ENCODE measurements at regions not wholly inside any gene's neighbourhood (a gene's known extent, or its start where the extent isn't known, plus 50 kb on each side); places are given as distances from the start of the nearest gene placed in this dataset.

DNA sequence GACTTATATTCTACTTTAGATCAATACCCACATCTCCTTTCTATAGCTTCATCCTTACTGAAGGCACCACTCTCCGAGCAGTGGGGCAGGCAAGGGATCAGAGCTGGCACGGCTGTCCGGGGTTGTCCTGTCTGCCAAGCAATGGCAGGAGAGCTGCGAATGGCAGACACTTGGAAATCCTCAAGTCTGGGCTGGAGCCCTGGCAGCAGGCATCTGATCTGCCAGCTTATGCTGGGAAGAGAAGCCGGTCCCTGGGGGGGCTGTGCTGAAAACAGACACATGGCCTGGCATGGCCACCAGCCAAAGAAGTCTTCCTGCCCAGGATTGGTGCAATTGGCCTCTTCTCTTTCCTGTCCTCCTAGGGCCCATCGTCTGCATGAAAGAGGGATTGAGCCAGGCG is 280.2 kb upstream of the PWP1 start:
- peaks cover 0 to 5% of the 10 kb centered on the region in 2 donors for H3K4me1 ChIP-seq (ENCODE audit: control insufficient read depth in 1 of 2, insufficient read depth in 2 of 2, low read length in 2 of 2)

DNA sequence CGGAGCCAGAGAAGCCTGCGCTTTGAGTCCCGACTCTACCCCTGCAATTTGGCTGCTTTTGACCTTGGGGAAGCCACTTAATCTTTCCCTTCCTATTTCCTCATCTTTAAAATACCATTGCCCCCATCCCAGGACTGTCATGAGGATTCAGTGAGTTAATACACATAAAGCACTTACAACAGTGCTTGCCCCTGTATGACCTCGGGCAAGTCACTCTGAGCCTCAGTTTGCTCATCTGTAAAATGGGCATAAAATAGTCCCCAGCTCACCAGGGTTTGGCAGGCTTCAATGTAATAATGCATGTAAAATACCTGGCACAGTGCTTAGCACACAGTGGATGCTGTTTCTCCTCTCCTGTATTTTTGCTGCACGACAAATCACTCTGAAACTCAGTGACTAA is 278.7 kb upstream of the PWP1 start:
- Histone ChIP-seq H3K9me3 (ENCODE audit: control insufficient read depth in 1 of 2, low read length in 2 of 2) (no peaks in the 10 kb centered on the region), H3K4me3 (ENCODE audit: low read depth in 1 of 2, low read length in 2 of 2) (no peak overlapping the region), H3K27ac (ENCODE audit: low read depth, low read length) (no peak overlapping the region), H3K36me3 (ENCODE audit: control insufficient read depth in 1 of 2, insufficient read depth in 2 of 2, low read length in 2 of 2) (no peaks in the 10 kb centered on the region), H3K27me3 (ENCODE audit: control insufficient read depth in 1 of 2, insufficient read depth in 2 of 2, low read length in 2 of 2) (no peaks in the 10 kb centered on the region), H3K9ac (ENCODE audit: low read depth in 1 of 2, low read length in 2 of 2) (no peak overlapping the region), H3K4me1 (ENCODE audit: control insufficient read depth in 1 of 2, insufficient read depth in 2 of 2, low read length in 2 of 2) (no peaks in the 10 kb centered on the region)

More for the DNA sequence above, 280.2 kb upstream of the PWP1 start:
- Histone ChIP-seq H3K27me3 (ENCODE audit: control insufficient read depth in 1 of 2, insufficient read depth in 2 of 2, low read length in 2 of 2) (no peaks in the 10 kb centered on the region), H3K27ac (ENCODE audit: low read depth, low read length) (no peak overlapping the region), H3K9ac (ENCODE audit: low read depth in 1 of 2, low read length in 2 of 2) (no peak overlapping the region), H3K9me3 (ENCODE audit: control insufficient read depth in 1 of 2, low read length in 2 of 2) (no peaks in the 10 kb centered on the region), H3K36me3 (ENCODE audit: control insufficient read depth in 1 of 2, insufficient read depth in 2 of 2, low read length in 2 of 2) (no peaks in the 10 kb centered on the region), H3K4me3 (ENCODE audit: low read depth in 1 of 2, low read length in 2 of 2) (no peak overlapping the region)

DNA sequence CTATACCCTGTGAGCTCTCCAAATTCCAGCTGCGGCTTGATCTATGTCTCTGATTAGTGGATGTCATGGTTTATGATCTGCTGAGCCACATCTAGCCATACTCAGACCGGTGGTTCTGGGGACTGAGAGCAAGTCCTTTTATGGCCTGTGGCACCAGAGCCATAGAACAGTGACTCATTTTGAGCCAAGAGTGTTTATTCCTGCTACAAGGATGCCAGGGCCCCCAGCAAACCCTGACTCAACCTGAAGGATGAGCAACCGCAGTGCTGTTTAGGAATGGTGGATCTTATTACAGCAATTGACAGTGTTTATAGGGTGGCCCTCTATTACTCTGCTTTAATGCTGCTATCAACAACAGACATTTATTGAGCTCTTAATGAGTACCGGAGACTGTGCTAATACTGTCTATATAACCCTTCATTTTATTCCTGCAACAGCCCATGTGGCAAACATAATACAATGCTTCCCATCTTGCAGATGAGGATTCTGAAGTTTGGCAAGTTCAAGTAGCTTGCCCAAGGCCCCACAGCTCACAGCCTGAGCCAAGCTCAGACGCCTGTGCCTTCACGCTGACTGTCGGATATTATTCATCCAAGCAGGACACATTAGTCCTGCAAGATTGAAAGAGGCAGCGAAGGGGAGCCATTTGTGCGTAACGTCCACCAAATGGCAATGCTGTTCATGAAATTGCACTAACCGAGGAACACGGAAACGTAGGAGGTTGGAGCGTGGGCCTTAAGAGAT is 273.6 kb upstream of the PWP1 start:
- Histone ChIP-seq H3K9ac (ENCODE audit: low read depth in 1 of 2, low read length in 2 of 2) (no peak overlapping the region), H3K27ac (ENCODE audit: low read depth, low read length) (no peak overlapping the region), H3K27me3 (ENCODE audit: control insufficient read depth in 1 of 2, insufficient read depth in 2 of 2, low read length in 2 of 2) (no peaks in the 10 kb centered on the region), H3K4me1 (ENCODE audit: control insufficient read depth in 1 of 2, insufficient read depth in 2 of 2, low read length in 2 of 2) (no peaks in the 10 kb centered on the region), H3K9me3 (ENCODE audit: control insufficient read depth in 1 of 2, low read length in 2 of 2) (no peaks in the 10 kb centered on the region), H3K4me3 (ENCODE audit: low read depth in 1 of 2, low read length in 2 of 2) (no peak overlapping the region), H3K36me3 (ENCODE audit: control insufficient read depth in 1 of 2, insufficient read depth in 2 of 2, low read length in 2 of 2) (no peaks in the 10 kb centered on the region)

DNA sequence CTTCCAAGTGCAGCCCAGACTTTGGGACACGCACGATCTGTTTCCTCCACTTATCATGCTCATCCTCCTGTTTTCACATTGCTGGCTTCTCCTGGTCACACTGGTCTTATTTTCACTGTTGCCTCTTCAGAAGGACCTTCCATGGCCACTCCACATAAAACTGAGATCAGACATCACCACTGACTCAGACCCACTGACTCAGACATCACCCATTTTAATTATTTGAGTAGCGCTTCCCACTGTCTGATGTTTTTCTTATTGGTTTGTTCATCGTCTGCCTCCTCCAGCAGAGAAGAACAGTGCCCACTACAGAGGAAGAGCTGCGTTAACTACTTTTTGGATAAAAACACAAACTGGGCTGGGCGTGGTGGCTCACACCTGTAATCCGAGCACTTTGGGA is 270.5 kb upstream of the PWP1 start:
- H3K36me3 ChIP-seq (ENCODE audit: control insufficient read depth in 1 of 2, insufficient read depth in 2 of 2, low read length in 2 of 2): no peaks in the 10 kb centered on the region
- no peak overlapping the region for H3K9ac ChIP-seq (ENCODE audit: low read depth in 1 of 2, low read length in 2 of 2)
- no peaks in the 10 kb centered on the region for H3K9me3 ChIP-seq (ENCODE audit: control insufficient read depth in 1 of 2, low read length in 2 of 2)
- no peaks in the 10 kb centered on the region for H3K27me3 ChIP-seq (ENCODE audit: control insufficient read depth in 1 of 2, insufficient read depth in 2 of 2, low read length in 2 of 2)
- H3K27ac ChIP-seq (ENCODE audit: low read depth, low read length): no peak overlapping the region
- no peaks in the 10 kb centered on the region for H3K4me1 ChIP-seq (ENCODE audit: control insufficient read depth in 1 of 2, insufficient read depth in 2 of 2, low read length in 2 of 2)
- H3K4me3 ChIP-seq (ENCODE audit: low read depth in 1 of 2, low read length in 2 of 2): no peak overlapping the region

DNA sequence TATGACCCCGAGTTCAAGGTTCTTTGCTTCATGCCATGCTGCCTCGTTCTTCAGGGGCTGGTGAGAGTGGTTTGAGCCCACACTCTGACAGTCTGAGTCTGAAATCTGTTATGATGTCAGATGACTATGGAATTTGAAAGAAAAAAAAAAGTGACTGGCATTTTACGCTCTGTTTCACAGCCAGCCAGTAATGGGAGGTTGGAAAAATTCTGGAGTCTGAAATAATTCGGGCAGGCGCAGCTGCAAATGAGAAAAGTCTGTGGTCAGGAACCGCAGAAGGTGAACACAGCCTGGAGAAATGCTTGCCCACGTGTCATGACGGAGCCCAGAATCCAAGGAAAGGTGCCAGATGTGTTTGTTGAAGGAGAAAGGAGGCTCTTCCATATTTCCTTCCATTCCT is 269.8 kb upstream of the PWP1 start:
- Histone ChIP-seq H3K9me3 (ENCODE audit: control insufficient read depth in 1 of 2, low read length in 2 of 2) (no peaks in the 10 kb centered on the region), H3K36me3 (ENCODE audit: control insufficient read depth in 1 of 2, insufficient read depth in 2 of 2, low read length in 2 of 2) (no peaks in the 10 kb centered on the region), H3K4me1 (ENCODE audit: control insufficient read depth in 1 of 2, insufficient read depth in 2 of 2, low read length in 2 of 2) (no peaks in the 10 kb centered on the region), H3K4me3 (ENCODE audit: low read depth in 1 of 2, low read length in 2 of 2) (no peak overlapping the region), H3K27ac (ENCODE audit: low read depth, low read length) (no peak overlapping the region), H3K9ac (ENCODE audit: low read depth in 1 of 2, low read length in 2 of 2) (no peak overlapping the region), H3K27me3 (ENCODE audit: control insufficient read depth in 1 of 2, insufficient read depth in 2 of 2, low read length in 2 of 2) (no peaks in the 10 kb centered on the region)

DNA sequence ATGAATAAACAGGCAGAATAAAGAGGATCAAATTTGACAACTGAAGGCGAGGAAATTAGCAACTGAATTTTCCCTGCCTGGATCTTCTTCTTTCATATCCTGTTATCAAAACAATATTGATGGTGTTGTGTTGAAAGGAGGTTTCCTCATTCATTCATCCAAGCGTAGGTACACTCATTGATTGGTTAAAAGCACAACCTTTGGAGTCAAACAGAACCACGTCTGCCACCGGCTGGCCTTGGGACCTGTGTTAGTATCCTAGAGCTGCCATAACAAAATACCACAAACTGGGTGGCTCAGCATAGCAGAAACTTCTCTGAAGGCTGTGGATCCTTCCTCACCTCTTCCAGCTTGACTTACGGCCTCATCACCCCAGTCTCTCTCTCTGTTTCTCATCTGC is 268.6 kb upstream of the PWP1 start:
- H3K27ac ChIP-seq (ENCODE audit: low read depth, low read length): no peak overlapping the region
- no peaks in the 10 kb centered on the region for H3K27me3 ChIP-seq (ENCODE audit: control insufficient read depth in 1 of 2, insufficient read depth in 2 of 2, low read length in 2 of 2)
- no peaks in the 10 kb centered on the region for H3K4me1 ChIP-seq (ENCODE audit: control insufficient read depth in 1 of 2, insufficient read depth in 2 of 2, low read length in 2 of 2)
- H3K36me3 ChIP-seq (ENCODE audit: control insufficient read depth in 1 of 2, insufficient read depth in 2 of 2, low read length in 2 of 2): no peaks in the 10 kb centered on the region
- no peak overlapping the region for H3K9ac ChIP-seq (ENCODE audit: low read depth in 1 of 2, low read length in 2 of 2)
- H3K4me3 ChIP-seq (ENCODE audit: low read depth in 1 of 2, low read length in 2 of 2): no peak overlapping the region
- no peaks in the 10 kb centered on the region for H3K9me3 ChIP-seq (ENCODE audit: control insufficient read depth in 1 of 2, low read length in 2 of 2)

DNA sequence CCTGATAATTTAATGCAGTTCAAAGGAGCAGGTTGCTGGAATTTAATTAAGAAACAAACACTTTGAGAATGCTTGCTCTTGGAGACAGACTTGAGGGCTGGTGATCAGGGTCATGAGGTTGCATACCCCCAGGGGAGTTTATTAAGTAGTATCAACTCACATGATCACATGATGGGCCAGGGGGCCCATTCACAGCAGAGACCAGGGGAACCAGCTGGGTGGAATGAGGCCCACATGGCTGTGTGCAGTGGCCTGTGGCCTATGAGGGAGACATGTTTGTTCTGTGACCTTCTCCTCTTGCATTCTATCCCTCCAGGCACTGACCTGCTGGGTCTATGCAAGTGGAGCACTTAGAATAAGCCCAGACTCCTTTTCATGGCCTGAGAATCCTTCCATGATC is 266.6 kb upstream of the PWP1 start:
- no peak overlapping the region for H3K4me3 ChIP-seq (ENCODE audit: low read depth in 1 of 2, low read length in 2 of 2)
- H3K27me3 ChIP-seq (ENCODE audit: control insufficient read depth in 1 of 2, insufficient read depth in 2 of 2, low read length in 2 of 2): no peaks in the 10 kb centered on the region
- no peaks in the 10 kb centered on the region for H3K9me3 ChIP-seq (ENCODE audit: control insufficient read depth in 1 of 2, low read length in 2 of 2)
- no peaks in the 10 kb centered on the region for H3K36me3 ChIP-seq (ENCODE audit: control insufficient read depth in 1 of 2, insufficient read depth in 2 of 2, low read length in 2 of 2)
- no peak overlapping the region for H3K27ac ChIP-seq (ENCODE audit: low read depth, low read length)
- H3K9ac ChIP-seq (ENCODE audit: low read depth in 1 of 2, low read length in 2 of 2): no peak overlapping the region
- no peaks in the 10 kb centered on the region for H3K4me1 ChIP-seq (ENCODE audit: control insufficient read depth in 1 of 2, insufficient read depth in 2 of 2, low read length in 2 of 2)

DNA sequence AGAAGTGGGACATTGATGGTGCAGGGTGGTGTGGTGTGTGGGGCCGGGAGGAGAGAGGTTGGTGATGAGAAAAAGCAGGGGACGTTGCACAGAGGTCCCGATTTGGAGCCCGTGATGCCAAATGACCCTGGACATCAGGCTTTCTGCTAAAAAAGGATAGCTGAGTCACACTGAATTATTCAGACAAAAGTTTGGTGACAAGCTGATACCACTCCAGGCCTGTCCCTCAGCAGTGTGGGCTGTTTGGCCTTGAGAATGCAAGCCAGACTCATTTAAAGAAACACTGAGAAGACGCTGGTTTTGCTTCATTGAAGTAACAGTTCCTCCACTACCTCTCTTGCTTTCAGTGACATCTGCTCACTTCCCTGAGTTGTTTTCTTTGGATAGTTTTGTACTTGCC is 262.1 kb upstream of the PWP1 start:
- Histone ChIP-seq H3K4me1 (ENCODE audit: control insufficient read depth in 1 of 2, insufficient read depth in 2 of 2, low read length in 2 of 2) (no peaks in the 10 kb centered on the region), H3K27ac (ENCODE audit: low read depth, low read length) (no peak overlapping the region), H3K27me3 (ENCODE audit: control insufficient read depth in 1 of 2, insufficient read depth in 2 of 2, low read length in 2 of 2) (no peaks in the 10 kb centered on the region), H3K36me3 (ENCODE audit: control insufficient read depth in 1 of 2, insufficient read depth in 2 of 2, low read length in 2 of 2) (no peaks in the 10 kb centered on the region), H3K4me3 (ENCODE audit: low read depth in 1 of 2, low read length in 2 of 2) (no peak overlapping the region), H3K9ac (ENCODE audit: low read depth in 1 of 2, low read length in 2 of 2) (no peak overlapping the region), H3K9me3 (ENCODE audit: control insufficient read depth in 1 of 2, low read length in 2 of 2) (no peaks in the 10 kb centered on the region)

DNA sequence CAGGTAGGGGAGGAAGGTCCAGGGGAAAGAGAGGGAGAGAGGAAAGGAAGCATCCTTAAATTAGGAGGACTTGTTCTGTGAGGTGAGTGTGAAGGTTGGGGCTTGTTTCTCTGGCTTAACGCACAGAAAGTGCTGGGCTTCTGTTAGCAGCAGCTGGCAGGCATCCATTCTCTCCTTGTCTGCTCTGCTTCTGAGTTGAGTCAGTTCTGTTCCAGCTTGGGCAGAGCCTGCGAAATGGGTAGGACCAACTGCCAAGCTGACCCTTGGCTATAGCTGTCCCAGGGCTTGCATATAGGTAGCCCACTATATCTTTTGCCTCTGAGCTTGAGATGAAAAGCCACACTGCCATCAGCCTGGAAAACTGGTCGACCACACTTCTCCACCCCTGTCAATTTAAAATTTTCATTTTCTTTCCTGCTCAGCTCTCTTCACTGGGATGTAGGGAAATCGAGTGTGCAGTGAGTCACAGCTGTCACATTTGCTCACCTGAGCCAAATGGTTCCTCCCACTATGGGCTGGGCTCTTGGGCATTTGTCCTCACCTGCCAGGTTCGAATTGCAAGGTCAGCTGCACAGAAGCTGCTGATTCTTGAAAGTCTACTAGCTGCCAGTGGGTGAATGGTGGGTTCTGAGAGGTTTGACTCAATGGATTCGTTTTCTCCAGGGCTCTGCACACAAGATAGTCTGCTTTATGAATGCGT is 256.4 kb upstream of the PWP1 start:
- H3K27me3 ChIP-seq (ENCODE audit: control insufficient read depth in 1 of 2, insufficient read depth in 2 of 2, low read length in 2 of 2): no peaks in the 10 kb centered on the region
- no peaks in the 10 kb centered on the region for H3K9me3 ChIP-seq (ENCODE audit: control insufficient read depth in 1 of 2, low read length in 2 of 2)
- peaks cover 0 to 4% of the 10 kb centered on the region in 2 donors for H3K4me1 ChIP-seq (ENCODE audit: control insufficient read depth in 1 of 2, insufficient read depth in 2 of 2, low read length in 2 of 2)
- no peak overlapping the region for H3K9ac ChIP-seq (ENCODE audit: low read depth in 1 of 2, low read length in 2 of 2)
- no peaks in the 10 kb centered on the region for H3K36me3 ChIP-seq (ENCODE audit: control insufficient read depth in 1 of 2, insufficient read depth in 2 of 2, low read length in 2 of 2)
- no peak overlapping the region for H3K4me3 ChIP-seq (ENCODE audit: low read depth in 1 of 2, low read length in 2 of 2)
- H3K27ac ChIP-seq (ENCODE audit: low read depth, low read length): no peak overlapping the region

DNA sequence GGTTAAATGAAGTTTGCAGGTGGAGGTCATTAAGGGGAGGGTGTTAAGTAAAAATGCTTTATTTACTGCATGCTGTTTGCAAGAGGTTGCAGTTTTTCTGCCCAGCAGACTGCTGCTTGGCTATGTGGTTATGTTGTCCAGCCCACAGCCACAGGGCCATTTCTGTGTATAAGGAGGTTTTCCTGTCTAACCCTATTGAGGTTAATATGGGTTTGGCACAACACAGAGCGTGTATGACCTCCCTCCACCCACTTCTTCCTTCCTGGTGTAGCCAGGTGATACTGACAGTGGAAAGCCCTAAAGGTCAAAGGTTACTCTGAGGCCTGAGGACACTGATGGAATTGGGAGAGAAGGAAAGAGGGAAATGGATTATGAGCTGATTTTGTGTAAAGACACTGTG is 253.7 kb upstream of the PWP1 start:
- Histone ChIP-seq H3K27ac (ENCODE audit: low read depth, low read length) (no peak overlapping the region), H3K9me3 (ENCODE audit: control insufficient read depth in 1 of 2, low read length in 2 of 2) (no peaks in the 10 kb centered on the region), H3K27me3 (ENCODE audit: control insufficient read depth in 1 of 2, insufficient read depth in 2 of 2, low read length in 2 of 2) (no peaks in the 10 kb centered on the region), H3K36me3 (ENCODE audit: control insufficient read depth in 1 of 2, insufficient read depth in 2 of 2, low read length in 2 of 2) (no peaks in the 10 kb centered on the region), H3K4me1 (ENCODE audit: control insufficient read depth in 1 of 2, insufficient read depth in 2 of 2, low read length in 2 of 2) (peaks cover 0 to 4% of the 10 kb centered on the region in 2 donors), H3K4me3 (ENCODE audit: low read depth in 1 of 2, low read length in 2 of 2) (no peak overlapping the region), H3K9ac (ENCODE audit: low read depth in 1 of 2, low read length in 2 of 2) (no peak overlapping the region)

Measured in duodenal mucosa (tissue), 2 donors.